ENCODE measurements at regions not wholly inside any gene's neighbourhood (a gene's known extent, or its start where the extent isn't known, plus 50 kb on each side); places are given as distances from the start of the nearest gene placed in this dataset.

DNA sequence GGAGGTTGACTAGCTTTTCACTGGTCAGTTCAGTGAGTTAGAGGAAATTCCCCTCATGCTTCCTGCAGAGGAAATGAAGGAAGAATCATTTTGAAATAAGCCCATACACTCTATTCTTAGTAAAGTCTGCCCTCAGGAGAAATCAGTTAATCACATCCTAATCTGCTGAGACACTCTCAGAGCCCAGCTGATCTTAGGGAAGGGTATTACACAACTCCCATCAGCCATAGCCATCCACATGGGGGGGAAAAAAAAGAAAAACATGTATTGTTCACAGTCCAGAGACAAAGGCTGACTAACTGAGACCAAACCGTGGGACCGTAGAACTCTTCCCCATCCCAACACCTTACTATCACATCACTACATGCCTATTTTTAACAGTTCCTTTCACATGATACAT lies 722.3 kb downstream of the CDH8 start:
- DNase-seq, result no peak

DNA sequence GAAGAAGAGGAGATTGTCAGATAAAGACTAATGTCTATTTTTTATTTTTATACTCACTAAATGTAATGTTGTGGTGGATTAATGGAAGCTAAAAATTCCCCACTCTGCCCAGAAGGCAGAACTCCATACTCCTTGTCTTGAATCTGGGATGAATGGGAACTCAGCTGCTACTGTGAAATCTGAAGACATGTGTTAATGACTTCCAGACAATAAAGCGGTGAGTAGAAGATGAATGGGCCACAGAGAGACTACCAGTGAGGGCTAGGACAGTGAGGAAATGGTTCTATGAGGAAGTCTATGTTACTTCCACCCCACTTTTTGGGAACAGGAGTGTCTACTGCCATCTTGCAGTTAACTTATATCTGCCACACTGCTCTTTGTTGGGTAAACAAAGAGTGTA lies 726.9 kb downstream of the CDH8 start:
- no peak for DNase-seq

DNA sequence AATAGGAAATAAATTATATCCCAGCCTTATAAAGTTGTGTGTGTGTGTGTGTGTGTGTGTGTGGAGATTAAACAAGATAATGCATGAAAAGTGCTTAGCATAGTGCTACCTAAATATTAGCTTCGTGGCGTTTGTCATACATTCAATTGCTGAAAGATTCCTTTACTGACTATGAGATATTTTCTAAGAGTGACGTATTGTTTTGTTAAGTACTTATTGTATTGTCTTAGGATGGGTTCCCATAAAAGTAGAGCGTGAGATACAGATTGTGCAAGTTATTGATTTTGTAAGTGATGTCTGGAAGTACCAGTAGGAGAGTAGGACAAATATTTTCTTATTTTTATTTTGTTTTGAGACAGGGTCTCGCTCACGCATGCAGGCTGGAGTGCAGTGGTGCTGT lies 730.0 kb downstream of the CDH8 start:
- DNase-seq, result no peak

DNA sequence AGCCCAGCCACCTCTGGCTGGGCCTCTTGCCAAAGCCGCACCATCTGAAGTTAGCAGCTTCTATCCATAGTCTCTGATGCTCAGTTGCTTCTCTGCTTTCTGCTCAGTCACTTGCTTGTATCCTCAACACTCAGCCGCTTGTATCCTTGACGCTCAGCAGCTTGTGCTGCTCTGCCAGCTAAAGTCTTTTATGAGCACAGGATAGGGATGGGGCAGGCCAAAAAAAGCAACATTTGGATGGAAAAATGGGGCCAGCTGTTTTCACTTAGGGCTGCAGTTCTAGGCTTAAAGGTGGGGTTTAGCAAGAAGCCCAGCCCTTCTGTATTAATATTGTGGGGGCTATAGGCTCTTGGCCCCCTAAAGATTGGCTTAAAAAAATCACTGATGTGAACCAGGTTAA lies 739.4 kb downstream of the CDH8 start:
- DNase-seq, result no peak

DNA sequence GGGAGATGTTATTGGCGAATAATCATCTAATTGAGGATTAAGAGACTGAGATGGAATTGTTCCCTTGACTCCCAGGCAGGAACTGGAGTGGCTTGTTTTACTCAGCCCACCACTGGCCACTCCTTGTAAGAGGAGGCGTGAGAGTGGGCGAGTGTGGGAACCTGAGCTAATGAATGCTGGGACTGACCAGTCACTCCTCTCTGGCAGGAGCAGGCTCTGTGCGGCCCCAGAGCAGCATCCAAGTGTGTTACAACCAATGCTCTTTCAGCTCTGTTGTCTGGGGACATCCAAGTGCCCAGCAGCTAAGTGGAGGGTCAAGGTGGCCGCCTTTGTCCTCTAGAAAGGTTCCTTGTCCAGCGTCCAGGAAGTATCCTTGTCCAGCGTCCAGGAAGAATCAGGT lies 739.9 kb downstream of the CDH8 start:
- no peak for DNase-seq

DNA sequence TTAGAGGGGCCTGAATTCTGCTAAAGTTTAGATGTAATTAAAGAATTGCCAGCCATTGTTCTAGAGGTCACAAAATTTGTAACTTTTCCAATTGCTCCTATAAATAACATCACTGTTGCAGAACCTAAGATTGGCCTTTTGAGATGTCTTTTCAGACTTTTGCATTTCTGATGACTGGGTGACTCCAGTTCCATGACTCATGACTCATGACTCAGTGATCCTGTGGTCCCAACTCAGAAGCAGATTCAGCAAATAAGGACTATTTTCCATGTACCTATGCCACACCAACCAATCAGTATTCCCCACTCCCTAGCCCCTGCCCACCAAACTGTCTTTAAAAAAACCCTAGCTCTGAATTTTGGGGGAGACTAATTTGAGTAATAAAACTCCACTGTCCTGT lies 740.9 kb downstream of the CDH8 start:
- DNase-seq, result no peak

DNA sequence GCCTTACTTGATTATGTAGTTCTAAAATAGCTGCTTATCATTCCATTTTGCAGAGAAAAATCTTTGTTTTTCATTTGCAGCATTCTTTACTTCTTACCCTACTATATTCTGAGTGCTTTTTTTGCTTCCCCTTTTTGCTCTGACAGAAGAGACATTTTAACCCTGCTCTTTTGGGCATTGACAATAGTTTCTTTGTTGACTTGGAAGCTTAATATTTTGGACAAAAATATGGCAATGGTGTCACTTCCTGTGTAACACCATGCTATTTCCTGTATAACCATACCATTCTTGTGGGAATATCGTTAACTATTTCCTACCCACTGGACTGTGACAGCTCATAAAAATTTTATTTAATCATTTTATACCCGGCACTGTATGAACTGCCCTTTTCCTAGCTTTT lies 747.1 kb downstream of the CDH8 start:
- no peak for DNase-seq

DNA sequence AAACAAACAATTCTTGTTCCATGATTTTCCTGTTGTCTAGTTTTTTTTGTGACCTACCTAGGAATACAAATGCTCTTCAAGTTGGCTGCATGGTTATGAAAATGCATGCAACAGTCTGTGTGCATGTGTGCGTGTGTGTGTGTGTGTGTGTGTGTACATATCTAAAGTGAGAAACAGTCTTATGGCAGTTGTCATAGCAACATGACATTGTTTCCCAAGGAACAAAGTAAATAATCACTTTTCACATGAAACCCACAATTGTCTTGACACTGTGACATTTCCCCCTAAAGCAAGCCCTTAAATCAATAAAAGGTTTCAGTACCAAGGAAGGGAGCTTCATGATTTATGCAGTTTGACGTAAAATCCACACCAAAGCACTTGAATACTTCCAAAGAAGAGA lies 758.4 kb downstream of the CDH8 start:
- no peak for DNase-seq

DNA sequence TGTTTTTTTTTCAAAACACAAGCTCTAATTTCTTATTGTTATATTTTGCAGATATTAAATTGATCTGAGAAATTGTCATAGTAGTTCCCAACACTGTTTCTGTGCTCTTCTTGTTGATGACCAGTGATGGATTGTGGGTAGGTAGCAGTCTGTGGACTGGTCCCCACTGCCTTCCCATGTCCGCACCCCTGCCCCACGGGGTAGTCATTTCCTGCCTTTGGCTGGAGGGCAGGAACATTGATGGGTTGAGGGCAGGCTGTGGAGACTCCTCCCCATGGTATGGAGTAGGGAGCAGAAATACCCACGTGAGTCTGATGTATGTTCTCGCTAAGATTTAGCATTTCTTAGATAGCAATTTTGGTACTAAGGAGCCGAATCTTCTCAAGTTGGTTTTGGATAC lies 762.0 kb downstream of the CDH8 start:
- no peak for DNase-seq

DNA sequence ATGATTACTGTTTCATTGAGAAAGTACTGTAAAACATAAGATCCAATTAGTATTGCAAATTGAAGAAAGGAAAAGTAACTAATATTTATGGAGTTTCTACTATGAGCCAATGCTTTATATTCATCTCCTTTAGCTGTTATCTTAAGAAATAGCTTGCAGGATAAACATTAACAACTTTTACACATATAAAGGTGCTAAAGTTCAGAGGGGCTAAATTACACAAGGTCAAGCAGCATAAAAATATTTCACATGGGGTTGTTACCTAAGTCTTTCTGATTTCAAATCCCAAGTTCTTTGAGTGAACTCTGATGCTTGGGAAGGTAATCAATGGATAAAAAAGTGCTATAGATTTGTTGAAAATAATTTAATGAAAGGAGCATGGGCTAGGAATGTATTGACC lies 765.5 kb downstream of the CDH8 start:
- DNase-seq, result no peak

DNA sequence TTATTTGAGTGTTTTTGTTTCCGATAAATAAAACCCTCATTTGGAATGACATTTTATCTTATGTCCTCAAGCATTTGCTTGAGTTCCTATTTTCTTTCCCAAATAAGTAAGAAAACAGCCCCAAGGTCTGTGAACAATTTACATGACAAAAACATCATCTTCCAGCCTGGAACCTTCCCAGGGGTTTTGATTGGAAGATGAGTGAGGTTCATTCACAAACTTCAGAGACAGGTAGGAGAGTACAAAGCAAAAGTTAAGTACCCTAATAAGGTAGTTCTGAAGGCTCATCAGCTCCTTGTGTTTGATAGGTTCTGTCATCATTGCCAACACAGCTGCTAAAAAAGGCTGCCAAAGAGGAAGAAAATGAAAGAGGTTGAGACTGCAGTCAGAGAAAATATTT lies 772.8 kb downstream of the CDH8 start:
- no peak for DNase-seq

DNA sequence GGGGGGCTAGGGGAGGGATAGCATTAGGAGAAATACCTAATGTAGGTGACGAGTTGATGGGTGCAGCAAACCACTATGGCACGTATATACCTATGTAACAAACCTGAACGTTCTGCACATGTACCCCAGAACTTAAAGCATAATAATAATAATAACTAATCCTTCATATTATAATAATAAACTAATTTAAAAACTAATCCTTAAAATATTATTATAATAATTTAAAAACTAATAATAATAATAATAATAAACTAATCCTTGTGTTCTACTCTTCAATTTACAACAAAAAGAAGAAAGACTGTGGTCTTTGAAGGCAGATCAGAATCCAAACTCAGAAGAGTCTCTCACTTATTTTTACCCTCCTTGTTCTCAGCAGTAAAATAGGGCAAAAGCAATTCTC lies 774.9 kb downstream of the CDH8 start:
- DNase-seq, result no peak

DNA sequence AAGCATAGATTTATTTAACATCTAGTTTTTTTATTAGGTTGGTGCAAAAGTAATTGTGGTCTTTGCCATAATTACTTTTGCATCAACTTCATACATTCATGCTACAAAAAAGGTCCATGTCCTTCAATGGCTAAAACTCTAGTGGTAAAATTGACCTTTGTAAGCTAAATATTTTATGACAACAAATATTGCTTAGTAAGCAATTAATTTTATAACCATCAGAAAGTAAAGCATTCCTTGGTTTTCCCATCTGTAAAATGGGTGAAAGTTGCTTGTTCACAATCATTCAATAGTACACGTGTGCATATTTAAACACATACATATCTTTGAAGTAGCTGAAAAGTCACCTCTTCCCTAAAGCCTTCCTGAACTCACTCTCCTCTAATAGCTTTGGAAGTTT lies 789.6 kb downstream of the CDH8 start:
- DNase-seq, result no peak

DNA sequence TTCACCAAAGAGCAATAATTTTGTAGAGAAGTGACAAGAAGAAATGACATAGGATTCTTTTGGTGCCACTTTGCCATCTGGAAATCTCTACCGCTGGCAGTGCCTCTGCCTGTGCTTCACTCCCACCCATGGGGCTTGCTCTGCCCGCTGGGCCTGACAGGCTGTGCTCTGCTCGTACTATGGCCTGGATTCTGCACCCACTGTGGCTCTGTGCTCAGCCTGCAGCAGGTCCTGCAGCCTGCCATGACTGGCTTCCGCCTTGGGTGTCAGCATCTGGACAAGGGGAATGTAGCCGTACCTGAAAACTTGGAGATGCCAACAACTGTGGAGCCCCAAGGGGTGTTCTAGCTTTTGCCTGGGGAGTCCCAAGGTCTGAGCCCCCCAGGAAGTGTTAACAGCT lies 792.3 kb downstream of the CDH8 start:
- no peak for DNase-seq

DNA sequence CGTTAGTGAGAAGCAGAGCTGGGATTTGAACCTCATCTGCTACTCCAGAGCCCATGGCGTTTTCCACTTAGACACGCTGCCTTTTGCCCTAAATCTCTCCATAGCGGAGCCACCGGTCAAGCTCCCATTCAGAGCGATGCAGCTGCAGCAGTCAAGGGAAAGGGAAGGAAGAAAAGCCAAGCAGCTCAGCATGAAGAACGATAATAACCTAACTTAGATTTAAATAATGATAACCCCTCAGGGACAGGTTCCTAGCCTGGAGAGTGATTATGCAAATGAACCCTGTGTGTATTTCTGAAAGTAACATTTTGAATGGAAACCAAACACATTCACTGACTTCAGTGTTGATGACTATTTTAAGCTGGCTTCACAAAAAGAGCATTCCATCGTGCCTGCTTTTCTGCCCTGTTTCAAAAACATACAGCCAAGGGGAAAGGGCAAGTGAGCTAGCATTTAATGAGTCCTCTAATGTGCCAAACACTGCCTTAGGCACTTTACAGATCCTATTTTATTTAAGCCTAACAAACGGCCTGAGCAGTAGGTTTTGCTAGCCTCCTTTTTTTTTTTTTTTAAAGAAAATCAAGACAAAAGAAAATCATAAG lies 798.3 kb downstream of the CDH8 start:
- no peak for DNase-seq

DNA sequence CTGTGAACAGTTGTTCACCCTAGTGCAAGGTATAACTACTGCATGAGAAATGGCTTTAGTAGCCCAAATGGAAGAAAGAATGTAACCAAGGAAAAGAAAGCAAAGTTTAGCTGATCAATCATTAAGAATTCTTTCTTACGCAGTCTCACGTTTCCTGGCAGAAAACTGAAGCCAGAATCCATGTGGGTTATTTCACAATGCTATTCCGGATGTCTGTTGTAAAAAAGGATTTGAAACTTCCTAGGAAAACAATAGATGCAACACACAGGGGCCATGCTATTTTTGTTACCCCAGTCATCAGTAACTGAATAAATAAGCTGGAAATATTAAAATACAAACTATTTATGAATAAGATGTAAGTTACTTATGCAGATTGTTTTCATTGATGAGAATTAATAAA lies 802.5 kb downstream of the CDH8 start:
- DNase-seq, result no peak

DNA sequence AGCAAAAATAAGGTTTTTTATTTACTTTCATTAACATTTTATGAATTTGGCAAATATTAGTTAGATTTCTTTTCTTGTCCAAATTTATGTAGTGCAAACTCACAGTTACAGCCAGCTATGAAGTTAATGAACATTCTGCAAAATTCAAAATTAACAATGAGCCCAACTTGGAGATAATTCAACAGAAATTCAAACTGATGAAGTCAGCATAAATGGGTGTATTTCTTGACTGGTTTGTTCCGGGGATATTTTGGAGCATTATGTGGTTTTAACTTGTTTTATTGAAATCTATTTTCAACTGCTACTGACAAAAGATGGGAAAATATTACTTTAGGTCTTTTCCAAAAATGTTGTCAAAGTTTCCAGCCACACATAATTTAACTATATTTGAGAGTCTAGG lies 807.9 kb downstream of the CDH8 start:
- no peak for DNase-seq

DNA sequence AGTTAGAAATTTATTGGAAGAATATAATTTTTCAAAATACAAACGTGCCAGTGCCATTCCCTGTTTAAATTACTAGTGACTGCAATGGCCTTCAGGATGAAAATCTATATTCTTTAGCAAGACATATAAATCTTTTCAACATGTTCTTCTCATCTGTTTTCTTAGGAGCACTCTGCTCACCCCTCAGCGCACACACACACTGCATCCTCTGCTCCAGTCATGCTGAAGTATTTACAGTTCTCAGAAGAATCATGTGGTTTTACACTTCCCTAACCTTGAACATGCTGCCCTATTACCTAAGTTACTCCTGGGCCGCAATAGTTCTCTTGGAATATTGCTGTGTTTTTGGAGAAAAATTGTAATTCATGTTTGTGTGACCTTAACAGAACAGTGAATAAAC lies 820.6 kb downstream of the CDH8 start:
- no peak for DNase-seq

DNA sequence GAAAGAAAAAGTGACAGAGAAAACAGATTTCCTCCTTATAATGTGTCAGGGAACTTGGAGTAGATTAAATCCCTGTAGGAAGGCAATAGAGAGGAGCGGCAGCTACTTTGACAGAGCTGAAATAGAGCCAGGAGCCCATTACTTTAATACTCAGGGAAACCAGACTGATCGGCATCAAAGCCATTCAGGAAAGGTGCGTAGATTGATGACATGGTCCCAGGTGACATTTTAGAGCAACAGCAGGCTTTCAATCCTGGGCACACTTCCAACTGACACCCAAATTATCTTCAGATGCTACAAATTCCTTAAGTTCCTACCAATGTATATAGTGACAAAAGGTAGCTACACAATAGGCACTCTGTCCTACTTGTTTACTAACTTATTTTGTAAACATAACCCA lies 821.5 kb downstream of the CDH8 start:
- DNase-seq, result no peak

DNA sequence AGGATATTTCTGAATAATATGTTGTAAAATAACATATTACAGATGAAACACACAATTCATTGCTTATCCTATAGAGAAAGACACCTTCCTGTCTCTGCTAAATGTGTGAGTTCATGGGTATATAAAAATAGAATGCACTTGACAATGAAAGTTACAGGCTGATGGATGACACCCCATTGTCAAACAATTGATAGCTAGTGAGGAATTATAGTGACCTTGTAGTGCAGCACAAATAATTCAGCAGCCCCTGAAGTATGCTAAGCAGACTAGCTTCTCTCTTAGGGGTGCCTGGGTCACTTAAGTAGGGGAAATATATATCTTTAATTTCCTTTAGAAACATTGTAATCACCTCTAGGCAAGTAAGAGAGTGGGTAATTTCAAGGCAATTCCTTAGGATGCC lies 826.2 kb downstream of the CDH8 start:
- DNase-seq, result no peak

DNA sequence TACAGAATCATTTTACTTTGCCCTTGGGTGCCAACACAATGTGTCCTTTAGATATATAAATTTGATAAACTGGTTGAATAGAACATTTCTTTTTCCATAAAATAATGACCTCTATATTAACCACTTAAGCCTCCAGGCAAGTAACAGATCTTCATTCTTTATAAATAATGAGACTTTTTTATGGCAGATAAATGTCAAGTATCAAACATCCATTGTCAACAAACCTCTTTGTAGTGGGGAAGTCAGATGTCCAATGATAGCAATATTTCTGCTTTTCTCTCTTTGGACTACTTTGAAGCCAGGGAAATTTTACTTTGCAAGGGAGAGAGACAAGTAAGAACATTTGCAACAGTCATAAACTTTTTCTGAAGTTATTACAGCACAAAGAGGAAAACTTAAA lies 841.2 kb downstream of the CDH8 start:
- DNase-seq, result no peak

DNA sequence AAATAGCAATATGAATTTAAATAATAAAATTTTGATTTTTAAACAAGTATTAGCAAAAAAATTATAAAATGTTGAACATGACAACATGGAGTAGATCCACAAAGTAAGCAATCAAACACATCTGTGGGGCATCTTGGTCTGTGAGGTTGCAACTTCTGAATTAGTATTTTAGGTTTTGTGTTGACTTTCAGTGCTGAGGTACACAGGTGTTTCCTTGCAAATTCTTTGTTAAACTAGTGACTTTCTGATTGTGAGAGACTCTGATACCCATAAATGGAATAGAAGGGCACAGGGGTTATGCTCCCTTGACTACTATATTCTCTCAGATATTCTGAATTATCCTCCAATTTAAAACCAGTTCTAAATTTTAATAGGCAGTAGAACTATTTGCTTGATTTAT lies 841.7 kb downstream of the CDH8 start:
- no peak for DNase-seq

DNA sequence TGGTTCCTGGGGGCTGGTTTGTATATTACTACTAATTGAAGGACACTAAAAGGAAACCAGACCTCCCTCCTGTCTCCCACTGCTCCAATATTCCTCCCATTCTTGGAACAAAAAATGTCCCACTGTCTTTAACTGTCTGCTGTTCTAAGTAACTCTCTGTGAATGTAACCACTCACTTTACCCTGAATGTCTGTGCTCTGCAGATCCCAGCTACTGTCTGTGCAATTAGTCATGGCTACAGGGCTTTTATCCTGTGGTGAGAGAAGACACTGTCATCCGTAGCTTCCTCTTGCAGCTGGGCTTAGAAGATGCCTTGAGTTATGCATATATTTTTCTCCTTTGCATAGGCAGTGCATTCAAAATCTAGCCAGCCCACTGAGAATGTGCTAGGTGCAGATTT lies 853.8 kb downstream of the CDH8 start:
- DNase-seq, result no peak

DNA sequence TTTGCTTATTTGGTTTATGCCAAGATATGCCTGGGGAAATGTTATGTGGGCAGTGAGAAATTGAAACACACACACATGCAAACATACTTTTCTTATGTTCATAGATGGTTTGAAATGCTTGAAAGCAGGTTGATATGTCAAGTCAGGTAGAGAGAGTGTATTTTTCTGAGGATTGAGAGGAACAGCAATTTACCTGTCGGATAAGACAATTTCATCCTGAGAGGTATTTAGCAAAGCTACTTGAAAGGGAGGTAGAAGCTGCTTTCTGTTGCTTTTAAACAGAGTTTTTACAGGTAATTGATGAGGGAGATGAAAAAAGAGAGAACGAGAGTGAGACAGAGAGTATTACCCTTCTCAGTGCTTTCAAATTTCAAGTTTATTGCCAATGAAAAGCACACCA lies 854.3 kb downstream of the CDH8 start:
- no peak for DNase-seq

DNA sequence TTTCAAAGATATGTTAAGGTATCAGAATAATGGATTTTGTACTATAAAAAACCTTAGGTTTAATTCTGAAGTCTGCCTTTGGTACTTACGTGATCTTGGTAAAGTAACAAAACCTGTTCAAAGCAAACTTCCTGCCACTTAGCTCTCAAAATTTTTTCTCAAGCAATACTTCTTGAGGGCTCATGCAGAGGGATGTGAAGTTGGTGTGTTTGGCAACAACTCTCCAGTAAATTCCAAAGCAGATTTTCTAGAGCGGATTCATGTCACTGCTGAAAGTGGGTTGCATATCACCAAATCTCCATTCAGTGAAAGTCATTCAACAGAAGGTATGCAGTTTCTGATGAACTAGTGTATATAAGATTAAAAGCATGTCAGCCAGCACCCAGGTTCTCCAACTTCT lies 856.7 kb downstream of the CDH8 start:
- DNase-seq, result no peak

DNA sequence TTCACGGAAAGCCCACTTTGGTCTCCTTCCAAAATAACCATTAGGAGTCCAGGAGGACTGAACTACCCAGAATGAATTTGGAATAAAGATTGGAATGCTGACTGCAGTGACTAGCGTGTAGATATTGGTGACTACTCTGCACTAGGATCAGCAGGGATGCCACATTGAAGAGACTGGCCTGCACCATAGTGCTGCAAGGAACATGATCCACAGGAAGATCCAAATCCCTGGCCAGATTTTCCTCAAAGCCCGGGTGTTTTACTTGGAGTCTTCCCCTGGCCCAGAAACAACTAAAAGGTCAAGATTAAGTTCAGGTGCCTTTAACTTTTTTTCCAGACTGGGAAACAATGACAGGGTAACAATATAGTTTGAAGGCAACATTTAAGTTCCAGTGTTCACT lies 870.4 kb downstream of the CDH8 start:
- DNase-seq, result no peak

Measured in stimulated activated CD4-positive, alpha-beta T cell treated with anti-CD3 and anti-CD28 coated beads, Interleukin-15, amount 100 ng/mL, for 24 hours (primary cell).